DND-41 (cell line): ENCODE measurements at regions not wholly inside any gene's neighbourhood (a gene's known extent, or its start where the extent isn't known, plus 50 kb on each side); places are given as distances from the start of the nearest gene placed in this dataset.

Experiments
- EZH2 ChIP-seq: IDR thresholded peaks from 3 replicates; pipeline ENCODE4 v1.6.1; 2012; ENCODE audit warnings: borderline replicate concordance, low read depth, mild to moderate bottlenecking, moderate library complexity, low read length, inconsistent platforms; ENCODE audit not compliant: severe bottlenecking
- TF ChIP-seq, protein P1 (sequence below): IDR thresholded peaks from 2 replicates; pipeline ENCODE4 v1.5.1; 2012; ENCODE audit warnings: borderline replicate concordance, low read length, moderate library complexity, mild to moderate bottlenecking; ENCODE audit not compliant: poor library complexity, severe bottlenecking; ENCODE audit errors: extremely low read depth

- TF ChIP-seq, protein P1, sequence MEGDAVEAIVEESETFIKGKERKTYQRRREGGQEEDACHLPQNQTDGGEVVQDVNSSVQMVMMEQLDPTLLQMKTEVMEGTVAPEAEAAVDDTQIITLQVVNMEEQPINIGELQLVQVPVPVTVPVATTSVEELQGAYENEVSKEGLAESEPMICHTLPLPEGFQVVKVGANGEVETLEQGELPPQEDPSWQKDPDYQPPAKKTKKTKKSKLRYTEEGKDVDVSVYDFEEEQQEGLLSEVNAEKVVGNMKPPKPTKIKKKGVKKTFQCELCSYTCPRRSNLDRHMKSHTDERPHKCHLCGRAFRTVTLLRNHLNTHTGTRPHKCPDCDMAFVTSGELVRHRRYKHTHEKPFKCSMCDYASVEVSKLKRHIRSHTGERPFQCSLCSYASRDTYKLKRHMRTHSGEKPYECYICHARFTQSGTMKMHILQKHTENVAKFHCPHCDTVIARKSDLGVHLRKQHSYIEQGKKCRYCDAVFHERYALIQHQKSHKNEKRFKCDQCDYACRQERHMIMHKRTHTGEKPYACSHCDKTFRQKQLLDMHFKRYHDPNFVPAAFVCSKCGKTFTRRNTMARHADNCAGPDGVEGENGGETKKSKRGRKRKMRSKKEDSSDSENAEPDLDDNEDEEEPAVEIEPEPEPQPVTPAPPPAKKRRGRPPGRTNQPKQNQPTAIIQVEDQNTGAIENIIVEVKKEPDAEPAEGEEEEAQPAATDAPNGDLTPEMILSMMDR = no peak
- TF ChIP-seq EZH2 = no peak
Measured at GRCh38 chr1:71330991-71331390, 250.2 kb upstream of the ZRANB2 start.
